Activated CD8-positive, alpha-beta memory T cell treated with anti-CD3 and anti-CD28 coated beads, Interleukin-2, amount 50 U/mL, for 48 hours (primary cell): ENCODE measurements at regions not wholly inside any gene's neighbourhood (a gene's known extent, or its start where the extent isn't known, plus 50 kb on each side); places are given as distances from the start of the nearest gene placed in this dataset.
"Not testable (repeated sequence)": the region's sequence is repeated elsewhere in the genome, so short reads cannot be mapped to it uniquely, and the experiment has no call there.

Source experiments
- DNase-seq: peaks from one replicate; pipeline ENCODE4 v3.0.0-alpha.2; 2020

GRCh38 chr18:39134255-39134654 is 1568.7 kb upstream of the CELF4 start:
- no peak for DNase-seq

- not testable (repeated sequence) for DNase-seq
These were observed 1561.9 kb upstream of the CELF4 start for GRCh38 chr18:39127538-39127937.

DNA sequence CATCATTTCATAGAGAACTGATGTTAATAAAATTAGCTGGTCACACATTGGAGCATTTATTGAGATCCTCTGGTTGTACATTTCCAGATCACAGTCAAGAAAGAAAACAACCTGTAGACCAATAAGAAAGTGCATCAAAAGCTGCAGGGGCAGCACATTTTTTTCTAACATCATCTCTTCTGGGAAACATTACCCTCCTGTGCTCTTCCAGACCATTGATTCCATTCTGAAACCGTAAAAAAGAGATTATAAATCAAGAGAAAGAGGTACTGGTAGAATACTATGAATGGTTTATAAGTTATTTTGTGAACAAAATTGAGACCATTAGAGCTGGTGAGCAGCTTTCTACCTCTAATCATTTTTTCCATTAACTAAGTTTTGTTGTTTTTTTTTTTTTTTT is 1548.2 kb upstream of the CELF4 start:
- no peak for DNase-seq

DNA sequence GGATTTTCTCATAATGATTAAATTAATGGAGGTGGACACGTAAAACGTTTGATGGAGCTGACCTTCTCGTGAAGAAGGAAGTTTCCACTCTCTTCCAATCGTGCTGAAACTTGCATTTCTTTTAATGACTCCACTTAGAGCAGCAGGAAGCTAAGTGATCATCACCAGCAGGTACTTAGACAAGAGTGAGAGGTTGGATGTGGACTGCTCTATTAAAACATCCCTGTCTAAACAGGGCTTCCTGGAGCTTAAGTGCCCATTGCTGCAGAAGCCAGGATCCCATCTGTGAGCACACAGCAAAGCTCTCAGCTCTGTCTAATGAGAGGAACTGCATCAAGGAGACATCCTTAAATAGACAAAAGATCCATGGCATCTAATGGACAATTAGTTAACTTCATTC is 1539.5 kb upstream of the CELF4 start:
- DNase-seq, result no peak

GRCh38 chr18:39072970-39073369 is 1507.4 kb upstream of the CELF4 start:
- no peak for DNase-seq

DNA sequence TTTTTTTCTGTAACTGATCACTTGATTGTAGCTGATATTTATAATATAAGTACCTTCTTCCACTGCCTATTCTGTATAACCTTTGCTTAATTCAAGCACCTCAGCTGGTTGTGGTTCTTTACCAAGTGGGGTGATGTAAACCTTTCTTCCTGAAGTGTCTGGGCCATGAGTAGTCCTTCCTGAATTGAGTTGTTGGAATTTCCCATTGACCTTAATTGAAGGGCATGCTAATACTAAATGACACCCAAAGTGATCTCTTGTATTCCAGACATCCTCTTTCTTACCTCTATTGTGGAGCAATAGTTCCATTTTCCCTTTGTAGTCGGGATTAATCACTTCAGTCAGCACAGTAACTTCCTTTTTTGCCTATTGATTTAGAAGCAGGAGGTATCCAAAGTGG is 1496.8 kb upstream of the CELF4 start:
- no peak for DNase-seq

- DNase-seq, result no peak
These were observed 1492.9 kb upstream of the CELF4 start for GRCh38 chr18:39058386-39059000.

- no peak for DNase-seq
These were observed 1491.9 kb upstream of the CELF4 start for GRCh38 chr18:39057423-39058064.

DNA sequence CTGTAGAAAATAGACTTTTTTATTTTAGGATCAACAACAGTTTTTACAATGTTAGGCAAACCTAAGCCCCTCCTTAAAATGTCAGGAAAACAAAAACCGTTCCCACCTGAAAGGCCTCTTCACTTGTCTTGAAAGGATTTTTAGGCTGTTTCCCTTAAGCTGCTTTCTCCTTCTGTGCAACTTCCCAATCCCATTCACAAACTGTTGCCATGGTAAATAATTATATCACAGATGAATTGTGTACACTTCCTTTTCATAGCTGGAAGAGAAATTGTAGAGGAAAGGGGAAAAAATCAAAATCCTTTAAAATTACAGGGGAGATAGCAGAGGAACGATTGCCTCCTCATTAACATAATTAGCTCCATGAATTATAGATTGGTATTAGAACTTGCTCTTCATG is 1488.0 kb upstream of the CELF4 start:
- DNase-seq, result no peak

DNA sequence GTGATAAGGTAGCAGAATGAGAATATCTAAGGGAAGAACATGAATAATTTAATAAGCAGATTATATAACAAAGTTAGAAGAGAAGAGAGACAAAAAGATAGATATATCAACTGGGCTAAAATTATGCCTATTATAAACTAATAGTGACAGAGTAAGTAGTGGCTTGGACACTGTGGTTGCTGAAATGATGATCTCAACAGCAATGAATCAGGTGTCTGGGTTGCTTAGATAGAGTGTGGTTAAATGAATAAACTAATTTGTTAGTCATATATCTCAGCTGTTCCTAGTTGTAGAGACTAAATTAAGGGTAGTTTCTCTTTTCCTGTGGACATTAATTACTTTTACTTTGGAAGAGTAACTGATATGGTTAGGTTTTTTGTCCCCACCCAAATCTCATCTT is 1485.4 kb upstream of the CELF4 start:
- no peak for DNase-seq

DNA sequence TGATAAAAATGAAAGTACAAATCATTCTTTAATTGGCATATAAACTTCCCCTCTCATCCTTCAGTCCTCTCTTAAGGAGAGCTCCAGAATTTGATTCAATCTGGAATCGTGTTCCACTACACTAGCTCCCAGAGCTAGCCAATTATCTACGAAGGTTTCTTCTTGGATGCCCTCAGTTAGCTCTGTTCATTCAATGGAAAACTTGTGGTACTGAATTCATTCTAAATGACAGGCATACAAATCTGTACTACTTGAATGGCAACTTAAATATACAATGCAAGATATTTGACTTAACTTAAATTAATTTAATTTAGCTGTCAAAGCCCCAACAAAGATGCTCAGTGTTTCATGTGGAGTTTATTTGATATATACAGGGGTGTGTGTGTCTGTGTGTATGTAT is 1474.2 kb upstream of the CELF4 start:
- DNase-seq, result no peak

- DNase-seq, result no peak
These were observed 1472.3 kb upstream of the CELF4 start for GRCh38 chr18:39037925-39038324.

DNA sequence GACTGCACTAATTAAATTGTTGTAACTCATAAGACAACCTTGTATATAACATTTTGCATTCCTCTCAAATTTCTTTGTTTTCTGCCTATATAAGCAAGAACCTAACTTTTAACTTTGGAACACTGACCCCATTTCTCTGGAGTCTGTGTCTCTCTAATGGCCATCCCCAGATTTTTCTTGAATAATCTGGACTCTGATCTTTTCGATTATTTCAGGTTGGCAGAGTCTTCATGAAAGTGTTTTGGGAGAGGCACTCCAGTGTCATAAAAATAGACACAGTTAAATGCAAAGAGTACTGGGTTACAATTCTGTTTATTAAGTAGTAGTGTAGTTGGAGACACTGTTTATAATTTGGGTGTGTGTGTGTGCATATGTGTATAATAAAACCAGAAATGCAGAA is 1467.7 kb upstream of the CELF4 start:
- DNase-seq, result no peak

DNA sequence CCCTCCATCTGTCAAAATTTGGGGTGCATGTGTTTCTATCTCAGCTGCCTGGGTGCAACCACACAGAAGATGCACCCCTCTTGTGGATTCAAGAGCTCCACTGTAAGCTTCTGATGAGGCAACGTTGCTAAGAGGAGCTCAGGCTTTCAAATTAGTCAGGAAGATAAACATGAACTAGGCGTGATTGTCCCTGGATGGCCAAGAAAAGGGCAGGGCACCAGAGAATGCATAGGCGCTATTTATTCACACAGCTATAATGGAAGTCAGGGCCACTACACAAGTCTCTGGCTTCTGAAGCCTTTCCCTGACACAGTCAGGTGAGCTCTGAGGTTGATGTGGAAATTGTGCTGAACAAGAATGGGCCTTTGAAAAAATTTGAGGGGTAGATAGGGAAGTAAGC is 1466.0 kb upstream of the CELF4 start:
- no peak for DNase-seq

- no peak for DNase-seq
These were observed 1464.6 kb upstream of the CELF4 start for GRCh38 chr18:39030124-39030655.

DNA sequence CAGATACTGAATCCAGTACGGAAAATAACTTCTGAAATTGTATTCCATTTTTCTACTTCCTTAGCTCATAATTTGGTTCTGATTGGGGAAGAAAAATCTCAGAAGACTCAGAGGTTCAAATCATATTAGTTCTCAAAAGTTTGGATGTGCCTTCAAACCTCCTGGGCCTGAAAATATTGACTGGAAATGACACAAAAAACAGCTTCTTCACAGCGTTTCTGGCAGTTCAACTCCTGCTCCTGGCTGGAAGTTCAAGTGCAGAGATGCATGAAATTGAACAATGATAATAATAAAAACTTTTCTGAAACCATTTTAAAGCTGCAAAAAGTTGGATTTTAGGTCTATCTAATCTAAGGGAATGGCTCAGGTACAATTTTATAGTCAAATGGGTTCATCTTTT is 1459.9 kb upstream of the CELF4 start:
- DNase-seq, result no peak

- no peak for DNase-seq
These were observed 1454.4 kb upstream of the CELF4 start for GRCh38 chr18:39019989-39020388.

DNA sequence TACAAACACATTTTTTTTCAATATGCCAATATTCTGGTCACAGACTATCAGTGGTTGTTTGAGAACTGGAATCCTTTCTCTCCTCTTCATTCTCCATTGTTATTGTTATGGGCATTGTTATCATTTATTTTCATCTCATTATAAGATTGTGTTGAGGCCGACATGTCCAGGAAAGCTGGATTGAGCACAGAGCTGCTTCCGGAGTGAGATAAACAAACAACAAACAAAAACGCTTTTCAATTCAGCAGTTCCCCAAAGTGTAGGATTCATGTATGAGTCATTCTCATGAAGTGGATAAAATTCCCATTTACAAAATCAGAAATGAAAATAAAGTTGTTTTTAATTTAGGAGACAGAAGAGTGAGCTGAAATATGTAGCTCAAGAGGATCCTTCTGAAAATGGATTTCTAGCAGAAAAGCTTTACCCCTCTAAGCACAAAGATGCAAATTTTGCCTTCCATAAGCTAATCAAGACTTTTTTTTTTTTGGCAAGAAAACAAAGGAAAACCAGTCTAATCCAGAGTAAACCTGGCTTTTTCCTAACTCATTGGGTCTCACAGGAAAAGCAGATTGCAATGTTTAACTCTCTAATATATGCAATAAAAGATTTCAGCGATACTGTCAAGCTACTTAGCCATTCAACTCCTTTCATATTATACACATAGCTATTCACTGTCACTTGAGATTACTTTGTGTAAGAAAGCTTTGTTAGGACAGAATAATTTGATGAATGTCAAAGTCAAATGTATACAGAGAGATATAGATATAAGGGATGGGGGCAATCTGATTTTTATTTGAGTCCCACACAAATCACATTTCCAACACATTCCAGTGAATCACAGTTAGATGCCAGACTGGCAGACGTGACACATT is 1441.7 kb upstream of the CELF4 start:
- DNase-seq, result no peak

DNA sequence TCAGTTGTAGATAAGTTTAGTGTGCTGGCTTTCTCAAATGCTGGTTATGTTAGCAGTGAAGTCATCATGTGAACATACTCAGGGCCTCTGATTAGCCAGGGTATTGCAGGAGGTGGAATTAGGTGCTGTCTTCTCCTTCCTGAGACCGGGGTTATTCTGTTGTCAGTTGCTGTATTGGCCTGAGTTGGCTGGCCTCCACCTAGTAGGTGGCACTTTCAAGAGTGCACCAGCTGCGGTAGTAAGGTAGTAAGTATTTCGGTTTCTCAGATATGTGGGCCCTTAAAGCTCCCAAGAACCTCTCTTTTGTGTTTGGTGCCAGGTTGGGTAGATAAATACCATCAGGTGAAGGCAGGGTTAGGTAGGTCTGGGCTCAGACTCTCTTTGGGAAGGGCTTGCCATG is 1430.5 kb upstream of the CELF4 start:
- DNase-seq, result no peak

DNA sequence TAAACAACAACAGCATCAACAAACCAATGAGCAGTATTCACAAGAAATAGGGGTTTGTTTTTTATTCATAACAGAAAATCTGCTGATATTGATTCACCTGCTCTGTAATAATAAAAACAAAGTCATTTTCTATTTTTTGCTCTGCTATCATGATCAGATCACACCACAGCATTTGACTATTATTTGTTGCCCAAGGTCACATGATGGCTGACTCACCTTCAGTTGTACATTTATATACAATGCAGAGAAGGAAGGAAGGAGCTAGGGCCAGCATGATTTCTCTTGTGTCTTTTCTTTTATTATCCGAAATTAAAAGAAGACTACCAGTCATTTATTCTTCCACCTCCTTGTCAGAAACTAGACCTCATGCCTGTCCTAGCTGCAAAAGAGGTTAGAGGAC is 1427.7 kb upstream of the CELF4 start:
- no peak for DNase-seq

- no peak for DNase-seq
These were observed 1419.4 kb upstream of the CELF4 start for GRCh38 chr18:38984968-38985367.

- DNase-seq, result no peak
These were observed 1416.5 kb upstream of the CELF4 start for GRCh38 chr18:38982072-38982471.

DNA sequence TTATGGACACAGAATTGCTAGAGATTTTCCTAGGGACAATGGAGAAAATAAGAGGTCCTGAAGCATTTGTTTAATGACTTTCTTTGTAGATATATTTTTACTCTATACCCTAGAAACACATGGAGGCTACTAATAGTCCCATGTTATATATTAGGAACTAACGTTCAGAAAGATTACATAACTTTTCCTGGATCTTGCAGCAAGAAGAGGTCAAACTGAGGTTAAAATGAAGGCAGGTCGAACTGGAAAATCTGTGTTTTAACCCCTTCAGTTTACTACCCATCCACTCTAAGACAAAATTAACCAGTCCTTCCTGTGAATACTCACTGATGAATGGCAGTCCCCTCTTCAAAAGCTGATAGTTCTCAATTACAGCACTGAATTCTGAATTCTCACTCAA is 1415.8 kb upstream of the CELF4 start:
- no peak for DNase-seq

DNA sequence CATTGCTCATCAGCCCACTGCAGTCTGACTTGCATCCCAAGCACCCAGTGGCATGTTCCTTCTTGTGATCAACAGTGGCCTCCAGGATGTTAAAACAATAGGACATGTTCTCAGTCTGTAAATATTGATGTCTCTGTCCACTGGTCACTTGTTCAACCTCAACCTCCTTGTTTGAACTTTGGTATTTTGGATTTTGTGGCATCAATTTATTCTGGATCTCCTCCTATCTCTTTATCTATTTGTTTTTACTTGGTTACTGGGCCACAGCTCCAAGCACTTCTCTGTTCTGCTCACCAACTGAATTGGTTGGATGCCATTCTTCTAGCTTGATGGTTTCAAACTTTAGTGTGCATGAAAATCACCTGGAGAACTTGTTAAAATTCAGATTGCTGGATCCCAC is 1414.8 kb upstream of the CELF4 start:
- no peak for DNase-seq
